HUES64 (cell line): ENCODE measurements at regions not wholly inside any gene's neighbourhood (a gene's known extent, or its start where the extent isn't known, plus 50 kb on each side); places are given as distances from the start of the nearest gene placed in this dataset.
"Not testable (repeated sequence)": the region's sequence is repeated elsewhere in the genome, so short reads cannot be mapped to it uniquely, and the experiment has no call there.

ENCODE experiments used
- H3K27ac ChIP-seq: 2 replicates; pipeline ENCODE4 v1.7.0; 2013; ENCODE audit warnings: low read depth, low read length, inconsistent platforms
- H3K27me3 ChIP-seq: 2 replicates; pipeline ENCODE4 v1.6.1; 2013; ENCODE audit warnings: mild to moderate bottlenecking, low read length; ENCODE audit not compliant: insufficient read depth
- H3K36me3 ChIP-seq: 2 replicates; pipeline ENCODE4 v1.6.1; 2013; ENCODE audit warnings: mild to moderate bottlenecking, low read length; ENCODE audit not compliant: insufficient read depth
- H3K4me1 ChIP-seq: 2 replicates; pipeline ENCODE4 v1.6.1; 2013; ENCODE audit warnings: mild to moderate bottlenecking, low read length, moderate library complexity; ENCODE audit not compliant: insufficient read depth
- H3K4me3 ChIP-seq: 2 replicates; pipeline ENCODE4 v1.5.1; 2013; ENCODE audit warnings: mild to moderate bottlenecking, low read length, moderate library complexity
- H3K9ac ChIP-seq: 2 replicates; pipeline ENCODE4 v1.6.1; 2013; ENCODE audit warnings: mild to moderate bottlenecking, low read depth, low read length
- H3K9me3 ChIP-seq: 2 replicates; pipeline ENCODE4 v1.6.1; 2013; ENCODE audit warnings: low read depth, low read length; ENCODE audit not compliant: insufficient read depth
- WGBS: fragments of 150-250, 120-280 bp; methylation state at CpG from one replicate; pipeline ENCODE4 v1.1.7; 2013; ENCODE audit warnings: missing lambda C conversion rate; 5-methylcytosine and 5-hydroxymethylcytosine counted together

- Histone ChIP-seq H3K4me1 (no peaks in the 10 kb centered on the region), H3K4me3 (no peak overlapping the region), H3K9me3 (no peaks in the 10 kb centered on the region), H3K27me3 (no peaks in the 10 kb centered on the region), H3K36me3 (no peaks in the 10 kb centered on the region), H3K27ac (no peak overlapping the region), H3K9ac (no peak overlapping the region)
- 98% methylated on average over 3 of the region's 3 CpGs for WGBS
These were observed 71.1 kb downstream of the TRAM1L1 start for GRCh38 chr4:117014236-117014635.

GRCh38 chr4:117010671-117011070 is 74.7 kb downstream of the TRAM1L1 start:
- H3K9ac ChIP-seq = no peak overlapping the region
- no peaks in the 10 kb centered on the region for H3K9me3 ChIP-seq
- no peak overlapping the region for H3K27ac ChIP-seq
- 80% methylated on average over 1 of the region's 1 CpG for WGBS
- no peaks in the 10 kb centered on the region for H3K36me3 ChIP-seq
- no peaks in the 10 kb centered on the region for H3K4me1 ChIP-seq
- no peaks in the 10 kb centered on the region for H3K27me3 ChIP-seq
- H3K4me3 ChIP-seq = no peak overlapping the region

- H3K9ac ChIP-seq = no peak overlapping the region
- H3K27ac ChIP-seq = no peak overlapping the region
- 91% methylated on average over 8 of the region's 8 CpGs for WGBS
- no peak overlapping the region for H3K4me3 ChIP-seq
- H3K4me1 ChIP-seq = no peaks in the 10 kb centered on the region
- H3K27me3 ChIP-seq = no peaks in the 10 kb centered on the region
- H3K9me3 ChIP-seq = no peaks in the 10 kb centered on the region
- H3K36me3 ChIP-seq = no peaks in the 10 kb centered on the region
These were observed 84.3 kb downstream of the TRAM1L1 start for GRCh38 chr4:117001077-117001476.

- no peaks in the 10 kb centered on the region for H3K9me3 ChIP-seq
- no peaks in the 10 kb centered on the region; the same call in 1 of the 2 replicates for H3K4me1 ChIP-seq
- H3K27ac ChIP-seq = no peak overlapping the region
- 94% methylated on average over 4 of the region's 5 CpGs for WGBS
- no peaks in the 10 kb centered on the region for H3K36me3 ChIP-seq
- no peak overlapping the region for H3K9ac ChIP-seq
- no peaks in the 10 kb centered on the region for H3K27me3 ChIP-seq
- H3K4me3 ChIP-seq = no peak overlapping the region
These were observed 102.7 kb downstream of the TRAM1L1 start for GRCh38 chr4:116982656-116983055.

- H3K27me3 ChIP-seq, H3K4me1 ChIP-seq, H3K36me3 ChIP-seq, H3K27ac ChIP-seq, H3K9ac ChIP-seq, H3K4me3 ChIP-seq, H3K9me3 ChIP-seq: not testable (repeated sequence)
- WGBS = 95% methylated on average over 7 of the region's 12 CpGs
These were observed 104.9 kb downstream of the TRAM1L1 start for GRCh38 chr4:116980436-116980835.

- Histone ChIP-seq H3K9ac (no peak overlapping the region), H3K4me3 (no peak overlapping the region), H3K27me3 (no peaks in the 10 kb centered on the region), H3K4me1 (no peaks in the 10 kb centered on the region), H3K9me3 (no peaks in the 10 kb centered on the region), H3K36me3 (no peaks in the 10 kb centered on the region), H3K27ac (no peak overlapping the region)
These were observed 126.3 kb downstream of the TRAM1L1 start for GRCh38 chr4:116959045-116959444.

- WGBS = 94% methylated on average over 3 of the region's 3 CpGs
- Histone ChIP-seq H3K9ac (no peak overlapping the region), H3K4me3 (no peak overlapping the region), H3K9me3 (no peaks in the 10 kb centered on the region), H3K36me3 (no peaks in the 10 kb centered on the region), H3K27me3 (no peaks in the 10 kb centered on the region), H3K27ac (no peak overlapping the region), H3K4me1 (no peaks in the 10 kb centered on the region)
These were observed 131.4 kb downstream of the TRAM1L1 start for GRCh38 chr4:116953947-116954346.

- Histone ChIP-seq H3K27ac (no peak overlapping the region), H3K27me3 (no peaks in the 10 kb centered on the region), H3K36me3 (no peaks in the 10 kb centered on the region), H3K4me3 (no peak overlapping the region), H3K9ac (no peak overlapping the region), H3K4me1 (no peaks in the 10 kb centered on the region), H3K9me3 (no peaks in the 10 kb centered on the region)
- 91% methylated on average over 5 of the region's 5 CpGs for WGBS
These were observed 132.7 kb downstream of the TRAM1L1 start for GRCh38 chr4:116952530-116953136.

- Histone ChIP-seq H3K4me3 (no peak overlapping the region), H3K9ac (no peak overlapping the region), H3K9me3 (no peaks in the 10 kb centered on the region), H3K27ac (no peak overlapping the region), H3K4me1 (no peaks in the 10 kb centered on the region), H3K36me3 (no peaks in the 10 kb centered on the region), H3K27me3 (no peaks in the 10 kb centered on the region)
- WGBS = 98% methylated on average over 4 of the region's 4 CpGs
These were observed 135.5 kb downstream of the TRAM1L1 start for GRCh38 chr4:116949856-116950255.

- H3K4me3 ChIP-seq = no peak overlapping the region
- 77% methylated on average over 3 of the region's 3 CpGs for WGBS
- no peaks in the 10 kb centered on the region for H3K9me3 ChIP-seq
- no peaks in the 10 kb centered on the region for H3K4me1 ChIP-seq
- no peaks in the 10 kb centered on the region for H3K27me3 ChIP-seq
- no peaks in the 10 kb centered on the region for H3K36me3 ChIP-seq
- no peak overlapping the region for H3K27ac ChIP-seq
- no peak overlapping the region for H3K9ac ChIP-seq
These were observed 143.1 kb downstream of the TRAM1L1 start for GRCh38 chr4:116942315-116942714.

- no CpG with 5 or more reads among the region's 1 CpG for WGBS
- Histone ChIP-seq H3K9me3 (no peaks in the 10 kb centered on the region), H3K36me3 (no peaks in the 10 kb centered on the region), H3K27me3 (peaks cover 13% of the 10 kb centered on the region), H3K4me1 (peaks cover under 1% of the 10 kb centered on the region; the same call in 1 of the 2 replicates), H3K27ac (no peak overlapping the region), H3K4me3 (no peak overlapping the region), H3K9ac (no peak overlapping the region)
These were observed 155.0 kb downstream of the TRAM1L1 start for GRCh38 chr4:116930329-116930728.
